ENCODE measurements at regions not wholly inside any gene's neighbourhood (a gene's known extent, or its start where the extent isn't known, plus 50 kb on each side); places are given as distances from the start of the nearest gene placed in this dataset.

DNA sequence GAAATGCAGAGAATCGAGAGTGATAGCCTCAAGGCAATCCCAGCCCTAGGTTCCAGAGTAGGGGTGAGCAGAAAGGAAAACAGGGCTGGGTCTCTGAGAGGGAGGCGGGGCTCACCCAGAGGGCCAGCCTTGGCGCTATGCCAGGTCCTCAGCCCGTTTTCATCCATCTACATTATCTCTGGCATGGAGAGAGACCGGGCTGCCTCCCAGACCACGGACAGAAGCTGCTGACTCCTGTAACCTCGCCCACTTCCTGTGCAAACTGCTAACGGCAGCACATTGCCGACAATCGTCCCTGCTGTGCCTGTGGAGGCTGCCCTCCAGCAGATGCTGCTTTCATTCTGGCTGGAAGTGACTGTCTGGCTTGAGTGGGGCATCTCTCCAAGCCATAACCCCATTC lies 569.1 kb downstream of the NPHP4 start:
- DNase-seq (ENCODE audit: low read depth) = no peak

DNA sequence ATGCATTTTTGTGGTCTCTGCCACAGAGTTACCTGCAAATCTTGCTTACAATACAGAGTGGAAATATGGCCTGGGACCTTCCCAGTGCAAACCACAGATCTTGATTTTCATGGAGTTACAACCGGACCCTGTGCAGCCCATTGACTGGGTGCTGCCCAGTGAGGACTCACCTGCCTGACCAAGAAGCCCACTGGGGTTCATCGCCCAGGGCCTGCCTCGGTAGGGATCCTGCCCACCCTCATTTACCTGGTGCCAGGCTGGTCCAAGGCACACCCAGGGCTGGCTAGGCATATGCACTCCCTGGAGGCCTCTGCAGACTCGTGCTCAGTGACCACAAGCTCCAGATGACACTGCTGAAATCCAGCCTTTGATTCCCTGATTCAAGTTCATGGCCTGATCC lies 572.7 kb downstream of the NPHP4 start:
- DNase-seq (ENCODE audit: low read depth) = no peak

DNA sequence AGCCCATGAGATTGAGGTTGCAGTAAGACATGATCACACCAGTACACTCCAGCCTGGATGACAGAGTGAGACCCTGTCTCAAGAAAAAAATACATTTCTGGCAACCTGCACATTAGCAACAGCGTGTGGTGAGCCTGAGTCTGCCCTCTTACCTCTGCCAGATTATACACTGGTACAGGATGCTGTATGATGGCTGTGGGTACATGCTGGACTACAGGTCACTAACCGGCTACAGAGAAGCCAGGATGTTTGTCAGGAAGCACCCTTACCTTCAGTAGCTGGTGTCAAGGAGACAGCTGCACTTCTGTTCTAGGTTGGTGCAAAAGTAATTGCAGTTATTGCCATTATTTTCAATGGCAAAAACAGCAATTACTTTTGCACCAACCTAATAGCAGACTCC lies 575.7 kb downstream of the NPHP4 start:
- no peak for DNase-seq (ENCODE audit: low read depth)

DNA sequence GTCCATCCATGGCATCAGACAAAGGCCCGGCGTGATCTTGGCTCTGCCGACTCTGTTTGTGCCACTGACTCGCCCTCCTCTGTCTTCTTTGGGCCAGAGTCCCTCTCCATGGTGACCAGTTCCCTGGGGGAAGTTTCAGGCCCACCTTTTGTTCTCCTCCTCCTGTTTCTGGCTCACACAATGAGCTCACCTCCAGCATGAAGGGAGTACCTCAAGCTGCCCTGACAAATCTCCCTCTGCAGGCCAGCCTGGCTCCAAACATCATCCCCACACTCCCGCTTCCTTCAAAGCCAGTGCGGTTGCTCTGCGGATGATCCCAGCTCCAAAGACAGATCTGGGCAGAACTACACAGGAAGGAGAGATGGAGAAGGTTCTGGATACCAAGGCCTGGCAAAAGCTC lies 576.6 kb downstream of the NPHP4 start:
- DNase-seq (ENCODE audit: low read depth) = no peak

DNA sequence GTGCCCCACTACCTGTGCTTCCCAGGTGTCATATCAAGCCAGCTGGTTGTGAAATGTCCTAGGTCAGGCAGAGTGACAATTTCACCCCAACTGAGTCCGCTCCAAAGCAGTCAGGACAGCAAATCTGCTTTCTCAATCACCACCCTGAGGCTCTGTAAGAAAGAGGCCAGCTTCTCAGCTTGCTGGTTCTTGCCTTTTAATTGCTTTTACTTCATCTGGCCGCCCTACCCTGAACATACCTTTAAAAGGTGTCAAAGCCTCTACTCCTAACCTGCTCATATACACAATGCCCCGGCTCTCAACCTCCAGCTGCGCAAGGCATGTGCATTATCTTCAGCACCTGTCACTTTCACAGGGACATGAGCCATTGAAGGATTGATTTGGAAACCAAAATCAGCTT lies 581.6 kb downstream of the NPHP4 start:
- no peak for DNase-seq (ENCODE audit: low read depth)

DNA sequence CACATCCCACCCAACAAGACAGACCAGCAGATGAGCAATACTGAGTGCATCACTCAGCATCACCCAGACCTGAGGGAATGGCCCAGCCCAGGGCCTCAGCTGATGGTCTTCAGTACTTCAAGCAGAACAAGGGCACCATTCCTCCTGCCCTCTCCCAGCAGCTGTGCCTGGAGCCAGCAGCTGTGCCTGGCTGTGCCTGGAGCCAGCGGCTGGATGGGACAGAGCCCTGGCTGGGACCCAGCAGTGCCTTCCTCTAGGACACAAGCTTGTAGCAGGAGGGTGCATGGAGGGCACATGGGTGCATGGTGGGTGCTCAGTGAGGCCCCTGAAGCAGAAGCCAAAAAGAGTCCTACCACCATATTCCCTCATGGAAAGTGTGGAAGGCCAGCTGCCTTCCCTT lies 583.8 kb downstream of the NPHP4 start:
- no peak for DNase-seq (ENCODE audit: low read depth)

DNA sequence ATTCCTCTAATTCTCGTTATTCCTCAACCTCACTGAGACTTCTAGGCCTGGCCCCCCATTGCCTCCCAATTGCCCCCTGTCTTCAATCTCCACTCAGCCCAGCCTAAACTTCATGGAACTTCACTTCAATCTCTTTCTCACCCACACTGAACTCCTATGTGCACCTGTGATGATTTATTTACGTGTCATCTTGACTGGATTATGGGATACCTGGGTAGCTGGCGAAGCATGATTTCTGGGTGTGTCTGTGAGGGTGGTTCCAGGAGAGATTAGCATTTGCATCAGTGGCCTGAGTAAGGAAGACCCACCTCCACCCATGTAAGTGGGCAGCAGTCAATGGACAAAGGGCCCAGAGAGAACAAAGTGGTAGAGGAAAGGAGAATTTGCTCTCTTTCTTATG lies 587.0 kb downstream of the NPHP4 start:
- DNase-seq (ENCODE audit: low read depth) = no peak

DNA sequence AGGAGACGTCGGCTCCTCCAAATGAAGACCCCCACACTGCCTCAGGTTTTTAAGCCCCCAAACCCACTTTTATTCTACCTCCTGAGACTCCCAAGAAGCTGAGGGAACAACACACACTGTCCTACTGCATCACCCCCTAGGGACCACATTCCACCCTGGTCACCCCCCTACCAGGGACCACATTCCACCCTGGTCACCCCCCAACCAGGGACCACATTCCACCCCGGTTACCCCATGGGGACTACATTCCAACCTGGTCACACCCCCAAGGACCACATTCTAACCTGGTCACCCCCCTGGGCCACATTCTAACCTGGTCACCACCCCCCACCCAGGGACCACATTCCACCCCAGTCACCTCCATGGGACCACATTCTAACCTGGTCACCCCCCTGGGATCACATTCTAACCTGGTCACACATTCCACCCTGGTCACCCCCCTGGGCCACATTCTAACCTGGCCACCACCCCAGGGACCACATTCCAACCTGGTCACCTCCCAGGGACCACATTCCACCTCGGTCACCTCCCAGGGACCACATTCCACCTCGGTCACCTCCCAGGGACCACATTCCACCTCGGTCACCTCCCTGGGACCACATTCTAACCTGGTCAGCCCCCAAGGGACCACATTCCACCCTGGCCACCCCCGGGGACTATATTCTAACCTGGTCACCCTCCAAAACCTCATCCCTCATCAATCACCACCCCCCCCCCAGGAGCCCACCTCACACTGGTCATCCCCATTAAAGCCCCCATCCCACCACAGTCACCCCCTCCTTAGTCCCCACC lies 587.6 kb downstream of the NPHP4 start:
- no peak for DNase-seq (ENCODE audit: low read depth)

DNA sequence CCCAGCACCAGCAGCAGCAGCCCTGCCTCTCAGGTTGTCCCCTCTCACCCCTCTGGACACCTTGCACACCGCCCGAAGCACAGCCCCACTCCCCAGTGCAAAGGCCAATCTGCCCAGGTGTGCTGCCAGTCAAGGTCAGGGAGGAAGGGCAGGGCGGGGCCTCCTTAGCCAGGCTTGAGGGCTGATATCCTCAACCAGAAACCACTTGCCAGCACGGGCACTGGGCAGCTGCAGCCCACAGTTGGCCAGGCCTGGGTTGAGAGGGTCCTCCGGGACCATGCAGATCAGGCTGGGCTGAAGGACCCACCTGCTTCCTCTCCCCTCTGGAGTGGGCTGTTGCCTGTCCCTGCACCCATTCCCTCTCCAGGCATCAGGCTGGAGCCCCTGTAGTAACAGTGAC lies 588.3 kb downstream of the NPHP4 start:
- no peak for DNase-seq (ENCODE audit: low read depth)

DNA sequence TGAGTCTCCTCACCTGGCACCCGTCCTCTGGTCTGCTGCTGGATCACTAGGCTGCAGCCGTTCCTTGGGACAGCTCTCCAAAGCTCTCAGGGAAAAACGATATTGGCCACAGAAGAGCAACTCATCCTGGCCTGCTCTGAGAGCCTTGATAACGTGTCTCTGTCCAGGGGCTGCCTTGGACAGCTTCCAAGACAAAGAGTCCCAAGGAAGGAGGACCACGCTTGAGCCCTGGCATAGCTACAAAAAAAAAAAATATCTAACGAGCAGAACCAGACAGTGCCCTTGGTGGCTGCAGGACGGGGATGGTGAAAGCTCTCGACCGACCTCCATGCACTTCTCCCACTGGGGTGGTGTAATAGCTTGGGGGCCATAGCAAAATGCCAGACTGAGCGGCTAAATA lies 589.6 kb downstream of the NPHP4 start:
- DNase-seq (ENCODE audit: low read depth) = no peak

DNA sequence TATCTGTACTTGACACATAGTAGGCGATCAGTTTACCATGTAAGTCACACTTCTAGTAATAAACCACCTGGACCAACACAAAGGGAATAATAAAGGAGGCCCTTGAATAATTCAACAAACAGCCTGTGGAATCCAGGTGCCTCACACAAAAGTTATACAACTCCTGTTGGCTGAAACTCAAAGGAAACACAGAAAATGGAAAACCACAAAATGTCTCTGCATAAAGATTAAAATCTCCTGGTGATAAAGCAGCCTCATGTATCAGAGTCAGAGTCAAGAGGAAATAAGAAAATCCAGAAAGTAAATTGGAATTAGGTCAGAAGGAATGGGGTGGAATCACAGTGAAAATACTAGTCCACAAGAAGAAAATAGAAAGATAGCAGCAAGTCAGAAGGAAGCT lies 592.5 kb downstream of the NPHP4 start:
- no peak for DNase-seq (ENCODE audit: low read depth)

DNA sequence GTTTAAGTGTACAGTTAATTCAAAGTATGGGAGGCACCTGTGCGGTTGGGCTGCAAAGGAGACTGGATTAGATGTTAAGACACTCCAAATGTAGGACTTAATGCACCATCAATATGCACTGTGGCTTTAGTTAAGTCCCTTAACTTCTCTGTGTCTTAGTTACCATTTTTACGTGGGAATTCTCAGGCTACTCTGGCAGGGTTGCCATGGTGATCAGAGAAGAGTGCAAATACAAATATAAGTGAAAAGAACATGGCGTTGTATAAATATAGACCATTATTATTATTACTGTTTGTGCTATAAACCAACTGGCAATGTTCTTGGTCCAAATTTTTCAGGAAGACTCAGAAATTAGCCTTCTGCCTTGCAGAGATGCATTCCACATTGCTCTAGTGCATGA lies 595.6 kb downstream of the NPHP4 start:
- DNase-seq (ENCODE audit: low read depth) = no peak

DNA sequence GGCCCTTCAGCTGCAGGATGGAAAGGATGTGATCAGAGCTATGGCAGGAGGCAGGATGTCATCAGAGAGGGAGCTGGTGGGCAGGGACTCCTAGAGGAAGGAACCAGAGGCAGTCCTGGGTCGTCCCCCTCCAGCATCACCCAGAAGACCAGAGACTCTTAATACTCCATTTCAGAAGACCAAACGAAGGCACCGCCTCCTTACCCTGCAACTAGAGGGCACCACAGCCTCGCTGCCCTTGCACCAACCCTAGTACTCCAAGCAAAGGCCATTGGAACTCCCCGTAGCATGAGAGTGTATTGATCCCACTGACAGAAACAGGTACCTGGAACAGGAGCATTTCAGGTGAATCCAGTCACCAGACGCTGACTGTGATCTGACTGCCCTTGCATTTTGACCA lies 598.1 kb downstream of the NPHP4 start:
- no peak for DNase-seq (ENCODE audit: low read depth)

DNA sequence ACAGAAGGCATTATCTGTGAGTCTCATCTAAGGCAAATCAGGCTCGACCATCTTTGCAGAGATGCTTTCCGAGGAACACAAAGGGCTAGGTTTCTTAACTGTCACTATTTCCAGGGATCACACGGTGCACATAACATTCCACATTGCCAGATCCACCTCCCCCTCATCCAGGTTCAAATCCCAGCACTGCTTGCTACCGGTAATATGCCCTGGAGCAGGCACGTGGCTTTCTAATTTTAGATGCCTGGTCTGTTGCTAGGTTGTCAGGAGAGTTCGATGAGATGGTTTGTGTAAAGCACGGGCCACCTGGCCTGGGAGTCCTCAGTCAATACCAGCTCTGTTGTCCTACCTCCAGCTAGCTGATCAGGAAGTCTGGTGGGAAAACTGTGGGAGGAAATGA lies 598.6 kb downstream of the NPHP4 start:
- DNase-seq (ENCODE audit: low read depth) = no peak

DNA sequence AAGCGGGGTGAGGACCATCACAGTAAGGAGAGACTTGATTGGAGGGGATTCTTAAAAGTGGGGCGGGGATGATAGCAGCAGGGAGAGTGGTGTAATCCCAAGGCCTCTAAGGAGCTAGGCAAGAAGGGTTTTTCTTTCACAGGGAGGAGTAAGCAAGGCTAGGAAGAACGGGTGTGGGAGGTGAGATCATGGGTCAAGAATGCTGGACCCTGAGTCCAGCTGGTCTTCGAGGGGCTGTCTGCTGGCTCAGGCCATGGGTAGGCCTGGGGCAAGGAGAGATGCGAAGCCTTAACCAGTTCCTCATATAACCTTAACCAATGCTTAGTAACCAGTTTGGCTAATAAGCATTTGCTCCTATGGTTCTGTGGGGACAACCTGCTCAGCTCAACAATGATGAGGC lies 599.1 kb downstream of the NPHP4 start:
- no peak for DNase-seq (ENCODE audit: low read depth)

DNA sequence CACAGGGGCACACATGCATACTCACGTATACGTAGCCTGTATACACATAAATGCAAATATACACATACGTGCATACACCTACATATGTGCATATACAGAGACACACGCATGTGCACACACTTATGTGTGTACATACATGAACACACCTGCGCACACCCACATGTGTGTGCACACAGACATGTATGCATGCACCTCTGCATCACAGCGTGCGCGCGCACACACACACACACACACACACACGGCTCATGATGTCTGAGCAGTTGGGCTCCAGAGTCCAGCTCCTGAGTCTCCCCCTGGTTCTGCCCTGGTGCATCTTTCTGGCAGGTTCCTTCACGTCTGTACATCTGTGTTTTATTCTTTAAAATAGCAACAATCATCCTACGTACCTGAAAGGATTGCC lies 600.5 kb downstream of the NPHP4 start:
- DNase-seq (ENCODE audit: low read depth) = no peak

DNA sequence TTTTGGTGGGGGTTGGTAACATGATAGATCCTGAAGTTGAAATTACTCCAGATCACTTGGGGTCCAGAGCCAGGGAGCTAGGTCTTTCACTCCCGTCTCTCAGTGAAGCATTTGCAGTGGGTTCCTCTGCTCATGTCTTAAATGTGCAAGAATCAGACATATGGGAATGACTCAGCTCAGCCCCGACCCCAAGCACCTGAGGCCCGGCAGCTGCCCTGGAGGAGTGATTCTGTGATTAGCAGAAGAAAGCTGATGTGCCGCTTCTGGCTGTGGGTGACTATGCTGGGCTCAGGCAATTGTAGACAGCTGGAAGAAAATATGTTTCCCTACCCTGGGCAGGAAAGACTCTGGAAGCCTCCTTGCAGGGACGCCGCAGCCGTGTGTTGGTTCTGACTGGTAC lies 601.7 kb downstream of the NPHP4 start:
- DNase-seq (ENCODE audit: low read depth) = no peak

DNA sequence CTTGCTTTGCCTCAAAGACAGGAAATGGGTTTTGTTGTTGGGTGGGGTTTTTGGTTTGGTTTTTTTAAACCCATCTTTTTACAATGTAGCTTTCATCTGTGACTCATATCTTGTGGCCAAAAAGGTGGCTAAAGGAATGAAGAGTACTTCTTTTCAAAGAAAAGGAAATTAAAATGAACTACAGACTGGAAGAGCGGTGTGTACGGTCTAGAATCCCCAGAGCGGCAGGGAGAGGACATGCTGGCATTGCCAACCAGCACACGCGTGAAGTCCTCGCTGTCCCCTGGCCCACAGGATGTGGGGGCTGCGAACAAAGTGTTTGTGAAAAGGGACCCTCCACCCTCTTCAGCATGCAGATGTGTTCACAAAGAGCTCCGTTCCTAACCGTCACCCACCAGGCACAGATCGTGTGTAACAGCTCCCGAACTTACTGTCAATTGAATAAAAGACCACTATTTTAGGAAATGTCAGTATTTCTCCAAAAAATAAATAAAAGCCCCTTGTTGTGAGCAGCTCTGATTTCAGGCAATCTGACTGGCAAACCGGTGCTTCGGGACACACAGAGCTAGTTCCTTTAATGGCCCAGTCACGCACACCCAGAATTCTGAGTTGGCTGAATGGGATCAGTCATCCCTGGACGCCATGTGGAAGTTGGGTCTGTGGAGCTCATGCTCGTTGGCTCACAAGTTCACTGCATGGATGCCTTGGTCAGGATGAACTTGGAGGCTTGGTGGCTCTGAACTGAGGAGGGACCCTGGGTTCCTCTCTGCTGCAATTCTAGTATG lies 602.9 kb downstream of the NPHP4 start:
- DNase-seq (ENCODE audit: low read depth) = no peak

DNA sequence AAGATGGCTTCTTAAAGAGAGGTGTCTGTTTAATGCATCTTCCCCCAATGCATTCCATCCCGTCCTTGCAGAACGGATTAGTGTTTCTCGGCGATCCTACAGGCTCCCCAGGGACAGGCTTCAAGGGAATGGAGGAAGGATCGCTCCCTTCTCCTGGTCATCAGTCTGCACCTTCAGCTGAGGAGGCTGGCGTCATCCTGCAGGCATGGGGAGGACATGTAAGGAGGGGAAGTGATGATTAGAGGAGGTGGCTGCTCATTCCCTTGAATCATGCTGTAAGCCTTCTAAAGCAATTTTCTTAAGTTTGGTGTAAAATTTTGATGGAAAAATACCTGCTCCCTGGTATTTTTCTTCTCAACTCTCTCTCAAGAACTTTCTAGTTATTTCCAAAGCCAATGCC lies 603.6 kb downstream of the NPHP4 start:
- no peak for DNase-seq (ENCODE audit: low read depth)

DNA sequence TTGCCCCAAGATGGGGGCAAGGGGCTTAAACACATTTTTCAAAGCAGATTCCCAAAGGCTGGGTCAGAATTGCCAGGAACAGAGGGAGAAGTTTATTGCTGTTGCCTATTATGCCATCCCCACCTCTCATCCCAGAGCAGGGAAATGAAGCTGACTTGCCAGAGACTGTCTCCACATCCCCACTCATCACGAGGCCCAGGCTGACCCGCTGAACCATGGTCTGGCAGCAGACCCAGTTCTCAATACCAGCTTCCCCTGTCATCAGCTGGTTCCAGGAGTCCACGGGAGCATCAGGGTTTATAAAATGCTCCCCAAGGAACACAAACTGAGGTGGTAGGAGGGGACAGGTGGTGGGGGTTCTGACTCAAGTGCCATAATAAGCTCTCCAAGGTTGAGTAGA lies 605.9 kb downstream of the NPHP4 start:
- DNase-seq (ENCODE audit: low read depth) = no peak

DNA sequence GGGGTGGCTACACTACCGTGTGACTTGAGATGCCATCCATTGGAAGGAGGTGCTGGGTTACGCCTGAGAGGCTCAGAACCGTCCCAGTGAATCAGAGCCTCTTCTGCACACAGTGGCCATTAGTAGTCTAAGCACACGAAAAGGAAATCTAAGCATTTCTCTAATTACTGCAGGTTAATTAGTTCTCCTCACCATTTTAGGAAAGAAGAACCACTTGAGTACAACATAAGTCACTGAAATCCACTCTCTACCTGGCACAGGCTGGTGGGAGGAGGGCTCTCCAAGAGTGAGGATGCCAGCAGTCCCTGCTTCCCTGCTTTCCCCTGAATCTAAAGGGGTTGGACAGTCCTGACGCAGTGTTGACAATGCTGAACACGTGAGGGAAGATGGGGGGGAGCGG lies 606.3 kb downstream of the NPHP4 start:
- no peak for DNase-seq (ENCODE audit: low read depth)

DNA sequence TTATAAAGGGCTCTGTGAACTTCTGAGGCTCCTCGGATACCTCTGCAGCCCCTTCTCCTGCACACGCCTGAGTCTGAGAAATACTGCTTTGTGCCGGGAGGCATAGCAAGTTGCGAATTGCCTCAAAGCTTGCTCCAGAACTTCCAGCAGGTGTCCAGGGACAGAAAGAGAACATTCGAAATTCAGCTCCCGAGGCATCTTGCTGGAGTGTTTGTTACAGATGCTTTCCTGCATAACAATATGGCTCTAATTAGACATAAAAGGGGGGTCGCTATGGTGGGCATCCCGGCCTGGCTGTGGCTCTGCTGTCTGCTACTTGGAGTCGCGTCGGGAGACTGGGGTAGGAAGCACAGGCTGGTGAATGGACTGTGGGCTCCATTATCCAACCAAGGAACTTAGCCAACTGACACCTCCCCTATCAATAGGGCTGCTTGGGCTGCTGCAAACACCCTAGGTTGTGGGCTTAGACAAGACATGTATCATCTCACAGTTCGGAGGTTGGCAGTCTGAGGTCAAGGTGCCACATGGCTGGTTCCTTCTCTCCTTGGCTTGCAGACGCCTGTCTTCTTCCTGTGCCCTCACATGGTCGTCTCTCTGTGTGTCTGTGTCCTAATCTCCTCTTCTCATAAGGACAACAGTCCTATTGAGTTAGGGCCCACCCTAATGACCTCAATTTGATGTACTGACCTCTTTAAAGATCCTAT lies 607.0 kb downstream of the NPHP4 start:
- no peak for DNase-seq (ENCODE audit: low read depth)

DNA sequence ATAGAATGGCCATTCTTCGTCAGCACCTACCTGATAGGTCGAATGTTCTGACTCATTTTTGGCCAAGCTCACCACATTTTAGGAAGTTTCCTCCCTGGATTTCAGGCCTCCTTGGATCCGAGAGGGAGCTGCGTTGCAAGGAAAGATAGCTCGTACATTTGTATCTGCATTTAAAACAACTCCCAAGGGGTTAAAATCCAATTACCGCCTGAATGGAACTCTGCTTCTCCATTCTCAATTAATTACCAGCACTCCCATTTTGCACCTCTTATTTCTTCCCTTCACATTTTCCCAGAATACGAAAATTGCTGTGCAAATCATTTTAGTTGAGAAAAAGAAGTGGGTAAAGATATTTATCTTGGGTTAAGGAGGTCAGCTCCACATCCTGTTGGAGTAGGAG lies 610.7 kb downstream of the NPHP4 start:
- no peak for DNase-seq (ENCODE audit: low read depth)

Data from amniotic epithelial cell (primary cell).